Kidney glomerular epithelial cell (primary cell): ENCODE measurements at regions not wholly inside any gene's neighbourhood (a gene's known extent, or its start where the extent isn't known, plus 50 kb on each side); places are given as distances from the start of the nearest gene placed in this dataset.
"Not testable (repeated sequence)": the region's sequence is repeated elsewhere in the genome, so short reads cannot be mapped to it uniquely, and the experiment has no call there.

Experiments used
- DNase-seq: peaks from one replicate; lab custom pipeline; 2025; lab: John Stamatoyannopoulos, UW

- DNase-seq, result no peak
Observed at GRCh38 chr10:128178302-128178958, 52.2 kb upstream of the MKI67 start.

GRCh38 chr10:128180843-128181242 lies 54.6 kb upstream of the MKI67 start:
- DNase-seq, result no peak

- DNase-seq, result no peak
Observed at GRCh38 chr10:128185627-128186026, 59.4 kb upstream of the MKI67 start.

DNA sequence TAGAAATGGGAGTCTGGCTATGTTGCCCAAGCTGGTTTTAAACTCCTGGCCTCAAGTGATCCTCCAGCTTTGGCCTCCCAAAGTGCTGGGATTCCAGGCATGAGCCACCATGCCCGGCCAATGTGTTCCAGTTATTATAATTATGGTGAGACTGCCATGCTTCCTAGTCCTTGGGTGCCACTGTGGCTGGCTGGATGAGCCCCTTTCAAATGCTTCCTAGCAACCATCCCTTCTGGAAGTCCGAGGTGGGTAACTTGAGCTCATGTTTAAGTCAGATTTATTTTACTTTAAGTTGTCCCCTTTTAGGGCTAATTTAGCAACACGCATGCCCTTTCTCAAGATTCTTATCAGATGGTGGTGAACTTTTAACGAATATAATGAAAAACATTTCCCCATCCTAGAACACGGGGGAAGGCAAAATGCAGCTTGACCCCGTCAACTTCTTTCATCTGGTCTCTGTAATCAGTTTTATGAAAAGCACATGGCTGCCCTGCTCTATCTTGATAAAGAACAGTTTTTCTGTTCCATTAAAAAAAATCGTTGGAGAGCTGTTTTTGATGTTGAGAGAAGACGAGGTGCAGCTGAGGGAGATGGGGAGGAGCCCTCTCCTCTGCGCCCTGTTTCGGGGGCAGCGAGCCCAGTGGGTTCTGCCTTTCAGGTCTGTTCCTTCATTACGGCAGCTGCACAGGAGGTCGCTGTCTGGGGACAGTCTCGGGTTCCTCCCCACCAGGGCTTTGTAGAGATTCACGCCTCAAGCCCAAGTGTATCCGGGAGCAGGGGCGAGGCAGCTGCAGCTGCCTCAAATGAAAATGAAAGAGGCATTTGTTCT lies 61.0 kb upstream of the MKI67 start:
- DNase-seq, result no peak

GRCh38 chr10:128187788-128188185 lies 61.6 kb upstream of the MKI67 start:
- no peak for DNase-seq

- no peak for DNase-seq
Observed at GRCh38 chr10:128189176-128189575, 63.0 kb upstream of the MKI67 start.

DNA sequence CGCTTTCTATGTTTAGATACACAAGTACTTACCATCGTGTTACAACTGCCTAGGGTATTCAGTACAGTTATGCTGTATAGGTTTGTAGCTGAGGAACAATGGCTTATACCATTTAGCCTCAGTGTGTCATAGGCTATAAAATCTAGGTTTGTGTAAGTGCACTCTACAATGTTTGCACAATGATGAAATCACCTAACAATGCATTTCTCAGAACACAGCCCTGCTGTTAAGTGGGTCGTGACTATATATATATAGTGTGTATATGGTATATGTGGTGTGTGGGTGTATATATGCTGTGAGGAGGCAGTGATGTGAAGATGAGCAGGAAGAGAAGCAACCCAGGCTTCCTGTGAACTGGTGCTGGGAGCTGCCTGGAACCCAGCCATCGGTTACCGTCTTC lies 65.6 kb upstream of the MKI67 start:
- DNase-seq, result no peak

GRCh38 chr10:128201826-128202225 lies 75.6 kb upstream of the MKI67 start:
- not testable (repeated sequence) for DNase-seq

DNA sequence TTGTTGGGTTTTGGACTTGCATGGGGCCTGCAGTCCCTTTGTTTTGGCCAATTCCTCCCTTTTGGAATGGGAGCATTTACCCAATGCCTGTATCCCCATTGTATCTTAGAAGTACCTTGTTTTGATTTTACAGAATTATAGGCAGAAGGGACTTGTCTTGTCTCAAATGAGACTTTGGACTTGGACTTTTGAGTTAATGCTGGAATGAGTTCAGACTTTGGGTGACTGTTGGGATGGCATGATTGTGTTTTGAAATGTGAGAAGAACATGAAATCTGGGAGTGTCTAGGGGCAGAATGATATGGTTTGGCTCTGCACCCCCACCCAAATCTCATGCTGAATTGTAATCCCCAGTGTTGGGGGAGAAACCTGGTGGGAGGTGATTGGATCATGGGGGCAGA lies 76.8 kb upstream of the MKI67 start:
- no peak for DNase-seq

DNA sequence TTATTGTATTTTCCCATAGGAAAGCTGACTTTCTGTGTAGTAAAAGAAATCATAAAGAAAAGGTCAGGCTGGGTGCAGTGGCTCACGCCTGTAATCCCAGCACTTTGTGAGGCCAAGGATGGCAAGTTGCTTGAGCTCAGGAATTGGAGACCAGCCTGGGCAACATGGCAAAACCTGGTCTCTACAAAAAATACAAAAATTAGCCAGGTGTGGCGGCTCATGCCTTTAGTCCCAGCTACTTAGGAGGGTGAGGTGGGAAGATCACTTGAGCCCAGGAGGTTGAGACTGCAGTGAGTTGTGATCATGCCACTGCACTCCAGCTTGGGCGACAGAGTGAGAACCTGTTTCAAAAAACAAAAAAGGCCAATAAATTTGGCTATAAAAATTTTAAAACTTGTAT lies 79.4 kb upstream of the MKI67 start:
- DNase-seq, result not testable (repeated sequence)

DNA sequence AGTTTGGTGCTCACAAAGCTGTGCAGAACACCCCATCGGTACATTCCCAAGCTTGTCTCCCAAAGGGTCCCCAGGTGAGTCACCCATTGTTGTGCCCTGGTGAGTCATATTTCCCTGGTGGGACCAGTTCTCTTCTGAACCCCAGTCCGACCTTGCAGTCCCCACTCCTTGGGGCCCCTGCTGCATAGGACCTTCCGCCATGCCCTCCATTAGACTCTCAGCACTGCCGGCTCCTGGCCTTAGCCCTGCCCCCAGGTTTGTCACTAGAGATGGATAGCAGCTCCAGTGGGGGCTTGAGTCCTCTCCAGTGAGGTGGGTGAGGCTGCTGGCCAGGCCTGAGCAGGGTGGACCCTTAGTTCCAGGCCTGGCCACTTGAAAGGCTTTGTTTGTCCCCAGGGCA lies 80.5 kb upstream of the MKI67 start:
- DNase-seq, result no peak

DNA sequence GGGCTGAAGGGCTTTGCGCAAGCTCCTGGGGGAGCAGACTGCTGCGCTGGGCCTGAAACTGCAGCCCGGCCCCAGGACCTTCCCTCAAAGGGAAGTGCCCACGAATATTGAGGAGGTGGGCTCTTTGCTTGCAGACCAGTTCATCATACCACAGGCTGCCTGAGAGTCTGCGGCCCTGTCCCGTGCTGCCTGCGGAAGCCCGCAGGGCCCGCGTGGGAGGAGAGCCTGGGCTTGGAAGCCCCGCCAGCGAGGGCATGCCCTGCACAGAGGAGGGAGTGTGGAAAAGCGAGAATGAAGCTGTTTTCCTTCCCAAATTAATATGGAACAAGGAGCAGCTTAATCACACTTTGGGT lies 83.6 kb upstream of the MKI67 start:
- no peak for DNase-seq

DNA sequence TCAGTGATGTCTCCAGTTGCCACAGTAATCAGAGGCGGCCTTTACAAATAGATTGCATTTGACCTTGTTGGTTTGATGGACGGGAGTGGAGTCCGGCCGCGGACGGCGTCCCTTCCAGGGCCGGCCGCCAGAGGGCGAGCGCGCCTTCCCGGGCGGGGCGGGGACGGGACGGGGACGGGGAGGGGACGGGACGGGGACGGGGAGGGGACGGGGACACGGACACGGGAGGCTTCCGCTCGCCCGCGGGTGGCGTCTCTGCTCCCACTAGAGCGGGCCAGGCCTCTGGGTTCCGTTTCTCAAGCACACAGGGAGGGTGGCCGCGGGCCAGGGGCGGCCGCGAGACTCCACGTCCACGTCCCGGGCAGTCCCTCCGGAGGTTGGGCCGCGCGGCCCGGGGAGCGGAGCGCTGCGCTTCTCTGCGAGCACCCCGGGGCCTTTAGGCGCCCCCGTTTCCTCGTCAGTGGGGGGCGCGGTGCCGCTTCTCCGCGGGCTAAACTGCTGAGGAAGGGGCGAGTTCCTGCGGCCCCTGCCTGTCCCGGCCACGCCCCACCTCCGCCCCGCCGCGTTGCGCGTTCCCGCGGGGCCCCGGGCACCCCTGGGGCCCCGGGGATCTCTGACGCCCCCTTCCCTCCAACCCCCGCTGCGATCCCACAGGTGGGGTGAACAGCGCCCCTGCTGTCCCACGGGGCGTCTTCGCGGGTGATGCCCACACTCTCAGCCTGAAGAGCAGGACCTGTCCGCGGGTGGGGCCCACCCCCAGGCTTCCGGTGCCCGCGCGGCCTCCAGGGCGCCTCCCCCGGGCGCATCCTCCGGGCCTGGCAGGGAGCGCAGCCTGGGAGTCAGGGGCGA lies 84.2 kb upstream of the MKI67 start:
- DNase-seq, result peak; percentile 37

GRCh38 chr10:128211064-128211504 lies 84.9 kb upstream of the MKI67 start:
- DNase-seq, result no peak

DNA sequence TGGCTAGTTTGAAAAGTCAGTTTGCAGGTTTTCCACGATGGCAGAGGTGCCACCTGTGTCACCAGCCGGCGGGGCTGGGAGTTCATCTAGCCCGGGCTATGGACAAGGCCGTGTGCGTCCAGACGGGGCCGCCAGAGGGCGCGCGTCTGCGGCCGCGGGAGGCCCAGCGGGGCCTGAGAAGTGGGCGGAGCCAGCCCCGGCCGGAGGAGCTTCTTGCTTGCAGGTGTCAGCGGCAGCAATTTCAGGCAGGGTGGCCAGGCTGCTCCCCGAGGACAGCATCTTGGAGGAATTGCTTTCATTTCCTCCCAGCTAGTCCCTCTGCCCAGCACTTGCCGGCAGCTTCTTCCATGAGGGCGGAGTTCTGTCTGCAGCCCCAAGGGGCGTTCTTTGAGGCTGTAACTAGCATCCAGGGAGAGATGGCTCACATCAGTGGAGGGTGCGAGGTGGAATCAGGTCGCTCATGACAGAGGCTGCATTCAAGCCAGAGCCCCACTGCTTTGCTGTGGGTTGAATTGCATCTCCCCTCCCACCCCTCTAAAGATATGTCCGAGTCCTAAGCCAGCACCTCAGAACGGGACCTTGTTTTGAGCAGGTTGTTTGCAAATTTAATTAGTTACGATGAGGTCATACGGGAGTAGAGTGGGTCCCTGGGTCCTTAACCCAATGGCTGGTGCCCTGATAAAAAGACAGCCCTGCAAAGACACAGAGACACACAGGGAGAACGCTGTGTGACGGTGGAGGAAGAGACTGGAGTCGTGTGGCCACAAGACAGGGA lies 85.9 kb upstream of the MKI67 start:
- DNase-seq, result peak; percentile 48

DNA sequence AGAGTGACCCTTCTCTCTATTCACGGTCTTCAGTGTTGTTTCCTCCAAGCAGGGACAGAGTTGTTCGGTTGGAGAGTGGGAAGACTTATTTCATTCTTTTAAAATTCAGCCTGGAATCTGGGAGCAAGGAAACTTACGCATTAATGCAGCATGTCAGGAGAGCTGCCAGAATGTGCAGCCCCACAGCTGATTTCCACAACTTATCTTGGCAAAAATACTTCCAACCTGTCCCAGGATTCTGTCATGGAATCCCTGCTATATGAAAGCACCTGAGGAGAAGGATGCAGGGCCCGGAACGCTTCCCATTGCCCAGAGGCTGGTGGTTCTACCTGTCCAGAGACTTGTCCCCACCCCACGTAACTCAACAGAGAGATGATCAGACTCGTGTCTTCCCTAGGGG lies 86.9 kb upstream of the MKI67 start:
- DNase-seq, result no peak

- no peak for DNase-seq
Observed at GRCh38 chr10:128215733-128216132, 89.5 kb upstream of the MKI67 start.

DNA sequence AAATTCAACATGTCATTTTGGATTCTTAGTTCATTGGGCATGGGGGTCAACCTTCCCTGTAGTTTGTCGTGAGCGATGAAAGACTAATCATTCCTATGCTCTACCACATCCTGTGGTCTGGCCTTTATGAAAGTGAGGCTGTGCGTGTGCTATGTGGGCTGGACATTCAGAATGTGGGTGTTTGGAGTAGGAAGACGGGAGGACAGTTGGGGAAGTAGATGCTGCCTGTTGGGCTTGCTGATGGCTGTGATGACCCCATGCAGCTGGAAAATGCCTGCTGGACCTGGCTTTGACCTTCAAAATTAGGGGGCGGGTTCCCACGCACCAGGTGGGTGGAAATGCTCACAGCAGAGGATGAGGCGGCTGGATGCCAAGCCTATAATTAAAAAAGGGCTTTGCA lies 90.9 kb upstream of the MKI67 start:
- DNase-seq, result no peak

GRCh38 chr10:128218161-128218560 lies 91.9 kb upstream of the MKI67 start:
- no peak for DNase-seq

DNA sequence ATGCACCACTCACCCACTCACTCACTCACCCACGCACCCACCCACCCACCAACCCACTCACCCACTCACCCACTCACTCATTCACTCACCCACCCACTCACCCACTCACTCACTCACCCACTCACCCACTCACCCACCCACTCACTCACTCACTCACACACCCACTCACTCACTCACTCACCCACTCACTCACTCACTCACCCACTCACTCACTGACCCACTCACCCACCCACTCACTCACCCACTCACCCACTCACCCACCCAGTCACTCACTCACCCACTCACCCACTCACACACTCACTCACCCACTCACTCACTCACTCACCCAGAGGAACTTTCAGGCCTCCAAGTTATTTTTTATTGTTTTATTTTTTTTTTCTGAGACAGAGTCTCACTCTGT lies 93.1 kb upstream of the MKI67 start:
- DNase-seq, result no peak

GRCh38 chr10:128220021-128220420 lies 93.8 kb upstream of the MKI67 start:
- DNase-seq, result no peak

DNA sequence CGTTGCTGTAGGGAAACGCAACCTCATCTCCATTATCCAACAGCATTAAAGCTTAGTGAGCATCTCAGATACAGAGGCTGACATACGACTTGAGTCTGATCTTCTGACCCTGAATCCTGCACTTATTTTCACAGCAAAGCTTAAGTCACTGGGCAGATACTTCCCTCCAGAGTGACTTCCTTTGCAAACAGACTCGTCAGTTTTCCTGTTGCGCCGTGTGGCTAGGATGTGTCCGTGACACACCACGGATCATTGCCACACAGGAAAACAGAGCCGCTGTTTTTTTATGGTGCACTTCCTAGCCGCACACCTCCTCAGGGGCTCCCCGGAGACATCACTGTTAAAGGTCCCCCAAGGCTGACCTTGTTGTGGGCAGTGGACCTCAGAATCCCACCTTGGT lies 94.9 kb upstream of the MKI67 start:
- no peak for DNase-seq
